ENCODE measurements at regions not wholly inside any gene's neighbourhood (a gene's known extent, or its start where the extent isn't known, plus 50 kb on each side); places are given as distances from the start of the nearest gene placed in this dataset.
"Not testable (repeated sequence)": the region's sequence is repeated elsewhere in the genome, so short reads cannot be mapped to it uniquely, and the experiment has no call there.

DNA sequence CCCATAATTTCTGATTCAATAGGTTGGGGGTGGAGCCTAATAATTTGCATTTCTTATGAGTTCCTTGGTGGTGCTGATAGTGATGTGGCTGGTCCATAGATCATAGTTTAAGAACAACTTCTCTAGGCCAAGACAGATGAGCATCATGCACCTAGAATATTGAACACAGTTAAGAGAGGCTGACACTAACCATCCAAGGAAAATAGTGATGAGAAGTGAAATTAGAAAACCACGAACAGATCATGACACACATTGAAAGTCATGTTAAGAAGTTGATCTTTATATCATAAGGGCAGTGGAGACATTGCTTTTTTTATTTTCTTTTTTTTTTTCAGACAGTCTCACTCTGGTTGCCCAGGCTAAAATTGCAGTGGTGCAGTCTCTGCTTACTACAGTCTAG is 205.8 kb downstream of the UBE2NL start:
- DNase-seq; H3K4me1 ChIP-seq (ENCODE audit: control insufficient read depth, insufficient read depth, low read length); intact Hi-C loops (cut with DNase I); H3K27me3 ChIP-seq (ENCODE audit: control insufficient read depth, insufficient read depth); ATAC-seq; H3K4me3 ChIP-seq (ENCODE audit: low read length); H3K27ac ChIP-seq (ENCODE audit: low read length); H3K9me3 ChIP-seq (ENCODE audit: control insufficient read depth, low read length): not testable (repeated sequence)
- no CpG with 5 or more reads among the region's 1 CpG for WGBS

DNA sequence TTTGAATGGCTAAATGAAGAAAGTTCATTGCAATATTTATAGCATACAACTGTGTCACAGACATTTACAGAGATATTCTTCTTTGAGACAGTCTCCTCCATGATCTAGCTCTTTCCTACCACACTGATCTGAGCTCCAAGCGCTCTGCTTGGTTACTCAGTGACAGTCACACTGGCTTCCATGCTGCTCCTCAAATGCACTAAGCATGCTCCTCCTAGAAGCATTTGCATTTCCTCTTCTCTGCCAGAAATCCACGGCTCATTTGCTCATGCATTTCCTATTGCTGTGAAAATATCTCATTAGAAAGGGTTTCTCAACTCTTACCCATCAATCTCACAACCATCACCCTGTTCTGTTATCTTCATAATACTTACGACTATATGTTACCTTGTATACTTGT is 208.2 kb downstream of the UBE2NL start:
- H3K27ac ChIP-seq (ENCODE audit: low read length); H3K4me3 ChIP-seq (ENCODE audit: low read length); H3K9me3 ChIP-seq (ENCODE audit: control insufficient read depth, low read length); H3K4me1 ChIP-seq (ENCODE audit: control insufficient read depth, insufficient read depth, low read length); ATAC-seq; H3K27me3 ChIP-seq (ENCODE audit: control insufficient read depth, insufficient read depth); DNase-seq; intact Hi-C loops (cut with DNase I): not testable (repeated sequence)
- no CpG with 5 or more reads among the region's 3 CpGs for WGBS

DNA sequence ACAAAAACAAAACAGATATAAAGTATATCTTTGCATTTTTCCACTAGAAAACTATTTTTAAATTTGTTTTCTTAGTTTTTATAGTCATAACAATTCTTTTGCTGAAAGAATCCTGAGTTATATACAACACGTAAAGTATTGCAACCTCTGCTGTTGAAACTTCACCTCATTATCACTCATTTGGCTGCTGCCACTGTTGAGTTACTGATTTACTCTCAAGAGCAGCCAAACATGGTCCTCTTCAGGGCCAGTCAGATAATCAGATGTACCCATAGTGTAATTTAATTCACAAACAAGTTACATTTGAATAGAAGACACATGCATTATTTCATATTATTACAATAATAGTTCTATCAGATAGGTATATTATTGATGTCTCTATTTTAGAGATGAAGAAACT is 235.6 kb downstream of the UBE2NL start:
- H3K27me3 ChIP-seq (ENCODE audit: control insufficient read depth, insufficient read depth); H3K9me3 ChIP-seq (ENCODE audit: control insufficient read depth, low read length); H3K4me1 ChIP-seq (ENCODE audit: control insufficient read depth, insufficient read depth, low read length); ATAC-seq; H3K27ac ChIP-seq (ENCODE audit: low read length); DNase-seq; intact Hi-C loops (cut with DNase I); H3K4me3 ChIP-seq (ENCODE audit: low read length): not testable (repeated sequence)
- 60% methylated on average over 1 of the region's 1 CpG for WGBS

DNA sequence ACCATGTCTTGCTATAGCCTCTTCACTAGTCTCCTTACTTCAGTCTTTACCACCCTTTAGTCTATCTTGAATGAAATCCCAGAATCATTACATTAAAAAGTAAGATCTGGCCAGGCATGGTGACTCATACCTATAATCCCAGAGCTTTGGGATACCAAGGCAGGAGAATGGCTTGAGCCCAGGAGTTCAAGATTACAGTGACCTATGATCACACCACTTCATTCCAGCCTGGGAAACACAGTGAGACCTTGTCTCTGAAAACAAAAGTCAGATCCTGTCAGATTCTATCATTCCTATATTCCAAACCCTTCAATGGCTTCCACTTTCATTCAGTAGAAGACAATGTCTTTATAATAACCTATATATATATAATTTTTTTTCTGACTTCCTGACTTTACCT is 237.7 kb downstream of the UBE2NL start:
- not testable (repeated sequence) for H3K4me1 ChIP-seq (ENCODE audit: control insufficient read depth, insufficient read depth, low read length); ATAC-seq

DNA sequence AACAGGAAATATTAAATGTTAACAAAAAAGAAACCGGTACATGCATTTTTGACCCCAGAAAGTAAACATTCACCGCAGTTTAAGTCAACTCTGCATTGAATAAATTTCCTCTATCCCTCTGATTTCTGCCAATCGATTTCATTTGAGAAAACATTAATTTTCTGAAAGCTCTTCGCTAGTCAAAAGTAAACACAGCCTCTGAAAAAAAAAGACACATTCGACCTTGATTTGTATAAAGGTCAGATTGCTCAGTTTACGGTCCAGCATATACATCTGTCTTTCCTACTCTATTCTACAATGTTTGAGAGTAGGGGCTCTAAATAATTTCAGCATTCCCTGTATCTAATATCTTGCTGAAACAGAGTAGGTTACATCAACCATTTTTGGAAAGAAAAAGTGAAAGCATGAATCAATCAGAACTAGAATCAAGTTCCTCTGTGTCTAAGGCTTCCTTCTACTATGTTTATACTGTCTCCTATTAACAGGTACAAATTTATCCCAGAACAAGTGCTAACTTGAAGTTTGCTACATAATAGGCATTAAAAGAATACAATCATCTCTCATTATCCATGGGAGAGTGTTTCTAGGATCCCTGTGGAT is 243.8 kb downstream of the UBE2NL start:
- H3K4me3 ChIP-seq (ENCODE audit: low read length); H3K27ac ChIP-seq (ENCODE audit: low read length); DNase-seq; intact Hi-C loops (cut with DNase I); H3K27me3 ChIP-seq (ENCODE audit: control insufficient read depth, insufficient read depth); ATAC-seq; H3K4me1 ChIP-seq (ENCODE audit: control insufficient read depth, insufficient read depth, low read length); H3K9me3 ChIP-seq (ENCODE audit: control insufficient read depth, low read length): not testable (repeated sequence)
- 72% methylated on average over 5 of the region's 6 CpGs for WGBS

More for the DNA sequence above, 237.7 kb downstream of the UBE2NL start:
- H3K27me3 ChIP-seq (ENCODE audit: control insufficient read depth, insufficient read depth); H3K9me3 ChIP-seq (ENCODE audit: control insufficient read depth, low read length); intact Hi-C loops (cut with DNase I); H3K4me3 ChIP-seq (ENCODE audit: low read length); H3K27ac ChIP-seq (ENCODE audit: low read length); DNase-seq: not testable (repeated sequence)

DNA sequence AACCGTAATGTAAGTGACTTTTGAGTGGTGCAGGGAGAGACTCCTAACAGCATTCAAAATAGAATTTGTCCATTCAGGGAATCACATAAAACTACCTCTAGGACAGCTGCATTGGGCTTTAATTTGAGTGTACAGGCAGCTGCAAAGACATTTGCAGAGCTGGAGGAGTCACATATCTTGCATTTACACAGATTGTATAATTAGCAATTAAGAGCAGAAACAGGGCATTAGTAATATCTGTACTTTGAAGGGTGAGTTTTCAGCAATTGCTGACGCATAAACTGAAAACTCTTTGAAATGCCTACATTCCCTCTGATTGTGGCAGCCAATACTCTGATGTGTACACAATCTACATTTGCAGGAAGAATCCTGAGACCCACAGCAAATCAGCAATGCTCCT is 245.6 kb downstream of the UBE2NL start:
- H3K9me3 ChIP-seq (ENCODE audit: control insufficient read depth, low read length); H3K27me3 ChIP-seq (ENCODE audit: control insufficient read depth, insufficient read depth); H3K27ac ChIP-seq (ENCODE audit: low read length); H3K4me3 ChIP-seq (ENCODE audit: low read length); intact Hi-C loops (cut with DNase I); DNase-seq; ATAC-seq; H3K4me1 ChIP-seq (ENCODE audit: control insufficient read depth, insufficient read depth, low read length): not testable (repeated sequence)
- 64% methylated on average over 1 of the region's 2 CpGs for WGBS

DNA sequence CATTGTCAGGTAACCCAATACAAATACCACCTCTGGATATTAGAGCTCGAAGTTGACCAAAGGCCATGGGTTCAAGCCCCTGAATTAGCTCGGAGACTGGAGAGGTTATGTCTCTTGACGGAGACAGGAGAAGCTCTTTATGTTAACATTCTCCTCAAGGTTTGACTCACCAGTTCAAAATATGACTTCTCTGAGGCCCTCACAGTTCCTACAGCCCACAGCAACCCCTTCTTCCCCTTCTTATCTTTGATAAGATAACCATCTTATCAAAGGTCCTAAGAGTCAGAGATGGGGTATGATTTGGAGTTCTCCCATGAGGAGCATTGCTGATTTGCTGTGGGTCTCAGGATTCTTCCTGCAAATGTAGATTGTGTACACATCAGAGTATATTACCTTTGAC is 246.6 kb downstream of the UBE2NL start:
- H3K4me3 ChIP-seq (ENCODE audit: low read length); H3K4me1 ChIP-seq (ENCODE audit: control insufficient read depth, insufficient read depth, low read length); intact Hi-C loops (cut with DNase I); ATAC-seq; DNase-seq; H3K27ac ChIP-seq (ENCODE audit: low read length); H3K27me3 ChIP-seq (ENCODE audit: control insufficient read depth, insufficient read depth); H3K9me3 ChIP-seq (ENCODE audit: control insufficient read depth, low read length): not testable (repeated sequence)
- no CpG with 5 or more reads among the region's 3 CpGs for WGBS

DNA sequence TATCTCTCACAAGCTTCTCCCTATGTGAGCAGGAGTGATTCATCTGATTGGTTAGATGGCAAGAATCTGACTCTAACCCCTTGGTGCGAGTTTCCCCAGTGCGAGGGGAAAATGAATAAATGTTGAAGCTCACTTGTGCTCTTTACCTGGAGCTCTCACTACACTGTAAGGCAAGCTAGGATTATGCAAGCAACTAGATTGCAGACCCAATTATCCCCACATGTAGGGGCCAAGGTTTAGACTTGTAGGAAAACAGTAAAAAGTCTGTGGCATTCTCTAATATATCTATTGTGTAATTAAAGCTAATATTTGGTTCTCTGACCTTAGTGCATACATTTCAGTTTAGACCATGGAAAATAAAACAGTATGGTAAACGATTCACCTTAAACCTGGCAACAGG is 247.2 kb downstream of the UBE2NL start:
- H3K9me3 ChIP-seq (ENCODE audit: control insufficient read depth, low read length); DNase-seq; H3K27me3 ChIP-seq (ENCODE audit: control insufficient read depth, insufficient read depth); H3K4me1 ChIP-seq (ENCODE audit: control insufficient read depth, insufficient read depth, low read length); intact Hi-C loops (cut with DNase I); ATAC-seq; H3K27ac ChIP-seq (ENCODE audit: low read length); H3K4me3 ChIP-seq (ENCODE audit: low read length): not testable (repeated sequence)
- WGBS = 92% methylated on average over 2 of the region's 3 CpGs

DNA sequence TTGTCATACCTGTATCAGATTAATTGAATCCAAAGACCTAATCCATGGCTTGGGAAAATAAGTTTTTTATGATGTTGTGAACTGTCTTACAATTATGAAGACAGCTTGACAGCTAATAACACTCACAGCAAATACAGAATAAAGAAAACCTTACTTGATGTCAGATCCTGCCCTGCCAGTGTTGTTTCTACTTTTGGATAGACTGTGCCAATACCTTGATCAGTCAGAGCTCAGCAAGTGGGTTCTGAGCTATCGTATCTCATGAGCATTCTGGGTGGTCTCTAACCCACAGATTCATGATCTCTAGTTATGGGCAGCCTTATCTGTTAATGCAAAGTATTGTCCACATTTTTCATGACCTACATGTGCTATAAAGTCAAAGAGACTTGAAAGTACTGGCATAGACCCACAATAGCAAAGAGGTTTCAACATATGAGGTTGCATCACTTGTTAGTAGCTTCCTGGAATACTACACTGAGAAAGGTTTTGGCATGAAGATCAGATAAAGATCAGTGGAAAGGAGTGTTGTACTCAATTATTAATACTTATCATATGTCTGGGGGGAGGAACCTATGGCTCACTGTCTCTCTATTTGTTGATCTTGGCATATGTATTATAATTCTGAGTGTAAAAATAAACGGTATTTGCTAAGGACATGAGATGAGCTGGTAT is 250.7 kb downstream of the UBE2NL start:
- H3K4me3 ChIP-seq (ENCODE audit: low read length); ATAC-seq; DNase-seq; H3K9me3 ChIP-seq (ENCODE audit: control insufficient read depth, low read length); H3K4me1 ChIP-seq (ENCODE audit: control insufficient read depth, insufficient read depth, low read length); H3K27ac ChIP-seq (ENCODE audit: low read length); intact Hi-C loops (cut with DNase I); H3K27me3 ChIP-seq (ENCODE audit: control insufficient read depth, insufficient read depth): not testable (repeated sequence)
- 50% methylated on average over 1 of the region's 2 CpGs for WGBS

DNA sequence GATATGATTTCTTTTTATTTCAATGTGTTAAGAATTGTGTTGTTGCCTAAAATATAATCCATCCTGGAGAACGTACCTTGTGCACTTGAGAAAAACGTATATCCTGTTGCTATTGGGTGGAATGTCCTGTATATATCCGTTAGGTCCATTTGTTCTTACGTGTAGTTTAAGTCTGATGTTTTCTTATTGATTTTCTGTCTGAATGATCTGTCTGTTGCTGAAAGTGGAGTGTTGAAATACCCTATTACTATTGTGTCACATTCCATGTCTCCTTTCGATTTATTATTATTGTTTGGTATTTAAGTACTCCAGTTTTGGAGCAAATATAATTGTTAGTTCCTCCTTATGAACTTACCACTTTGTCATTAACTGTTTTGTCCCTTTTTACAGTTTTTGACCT is 270.6 kb downstream of the UBE2NL start:
- 83% methylated on average over 4 of the region's 5 CpGs for WGBS
- H3K4me3 ChIP-seq (ENCODE audit: low read length) = not testable (repeated sequence)

DNA sequence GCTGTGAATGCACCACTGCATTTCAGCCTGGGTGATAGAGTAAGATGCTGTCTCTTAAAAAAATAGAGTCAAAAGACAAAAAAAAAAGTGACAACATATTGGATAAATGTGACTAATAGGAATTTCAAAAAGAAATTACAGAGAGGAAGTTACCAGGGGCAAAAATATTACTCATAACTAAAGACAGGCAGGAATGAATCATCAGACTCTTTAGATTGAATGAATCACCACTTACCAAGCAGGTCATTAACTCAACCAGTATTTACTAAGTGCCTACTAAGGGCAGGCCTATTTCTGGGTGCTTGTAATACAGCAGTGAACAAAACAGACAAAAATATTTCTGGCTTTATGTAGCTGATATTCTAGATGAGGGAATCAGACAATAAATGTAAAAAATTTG is 301.3 kb downstream of the UBE2NL start:
- DNase-seq; H3K4me1 ChIP-seq (ENCODE audit: control insufficient read depth, insufficient read depth, low read length); H3K4me3 ChIP-seq (ENCODE audit: low read length); H3K27ac ChIP-seq (ENCODE audit: low read length); ATAC-seq; intact Hi-C loops (cut with DNase I); H3K27me3 ChIP-seq (ENCODE audit: control insufficient read depth, insufficient read depth); H3K9me3 ChIP-seq (ENCODE audit: control insufficient read depth, low read length): not testable (repeated sequence)

More for the DNA sequence above, 270.6 kb downstream of the UBE2NL start:
- DNase-seq; H3K4me1 ChIP-seq (ENCODE audit: control insufficient read depth, insufficient read depth, low read length); H3K27ac ChIP-seq (ENCODE audit: low read length); H3K9me3 ChIP-seq (ENCODE audit: control insufficient read depth, low read length); ATAC-seq; intact Hi-C loops (cut with DNase I); H3K27me3 ChIP-seq (ENCODE audit: control insufficient read depth, insufficient read depth): not testable (repeated sequence)
